Neural crest cell (in vitro differentiated cells): ENCODE measurements at regions not wholly inside any gene's neighbourhood (a gene's known extent, or its start where the extent isn't known, plus 50 kb on each side); places are given as distances from the start of the nearest gene placed in this dataset.

Experiments
- DNase-seq: peaks from one replicate; pipeline ENCODE4 v3.0.0; 2021; ENCODE audit warnings: low read depth, mixed read lengths, low spot score
- H3K27ac Mint-ChIP-seq: one replicate; pipeline ENCODE4 v1.8.0; 2021; ENCODE audit warnings: mild to moderate bottlenecking, mixed read lengths; ENCODE audit not compliant: unreplicated experiment
- H3K27me3 Mint-ChIP-seq: 2 replicates; pipeline ENCODE4 v1.8.0; 2021; ENCODE audit warnings: low read depth, mild to moderate bottlenecking, mixed read lengths
- H3K36me3 Mint-ChIP-seq: 2 replicates; pipeline ENCODE4 v1.8.0; 2021; ENCODE audit warnings: low read depth, mild to moderate bottlenecking, mixed read lengths
- H3K4me1 Mint-ChIP-seq: 2 replicates; pipeline ENCODE4 v1.8.0; 2021; ENCODE audit warnings: mixed read lengths
- H3K4me3 Mint-ChIP-seq: one replicate; pipeline ENCODE4 v1.8.0; 2021; ENCODE audit warnings: mild to moderate bottlenecking, mixed read lengths
- H3K9me3 Mint-ChIP-seq: 2 replicates; pipeline ENCODE4 v1.8.0; 2021; ENCODE audit warnings: mixed read lengths
- CTCF ChIP-seq: fragments of 200-600 bp; sonication (generic); conservative IDR thresholded peaks from 2 replicates; pipeline ENCODE4 v1.5.0; 2021; ENCODE audit warnings: antibody characterized with exemption, mild to moderate bottlenecking

GRCh38 chr4:108317377-108317776 is 148.6 kb upstream of the LEF1 start:
- no peak overlapping the region for H3K27ac Mint-ChIP-seq
- no peak for DNase-seq
- no peaks in the 10 kb centered on the region for H3K9me3 Mint-ChIP-seq
- H3K4me1 Mint-ChIP-seq = no peaks in the 10 kb centered on the region
- H3K4me3 Mint-ChIP-seq = no peak overlapping the region
- no peak for TF ChIP-seq CTCF
- no peaks in the 10 kb centered on the region for H3K27me3 Mint-ChIP-seq
- no peaks in the 10 kb centered on the region for H3K36me3 Mint-ChIP-seq

GRCh38 chr4:108315694-108316093 is 147.0 kb upstream of the LEF1 start:
- H3K4me3 Mint-ChIP-seq = no peak overlapping the region
- no peak for DNase-seq
- no peaks in the 10 kb centered on the region for H3K4me1 Mint-ChIP-seq
- peaks cover 6% of the 10 kb centered on the region for H3K9me3 Mint-ChIP-seq
- no peaks in the 10 kb centered on the region for H3K27me3 Mint-ChIP-seq
- peaks cover 4% of the 10 kb centered on the region for H3K36me3 Mint-ChIP-seq
- no peak for TF ChIP-seq CTCF
- no peak overlapping the region for H3K27ac Mint-ChIP-seq

- Mint-ChIP-seq H3K4me1 (no peaks in the 10 kb centered on the region), H3K27ac (no peak overlapping the region), H3K4me3 (no peak overlapping the region), H3K27me3 (no peaks in the 10 kb centered on the region), H3K9me3 (peaks cover 6% of the 10 kb centered on the region), H3K36me3 (peaks cover 4% of the 10 kb centered on the region)
- DNase-seq = no peak
- no peak for TF ChIP-seq CTCF
Observed at GRCh38 chr4:108314900-108315589, 146.3 kb upstream of the LEF1 start.

GRCh38 chr4:108313546-108314339 is 145.0 kb upstream of the LEF1 start:
- no peaks in the 10 kb centered on the region for H3K27me3 Mint-ChIP-seq
- no peak overlapping the region for H3K27ac Mint-ChIP-seq
- H3K4me3 Mint-ChIP-seq = no peak overlapping the region

GRCh38 chr4:108311313-108311712 is 142.6 kb upstream of the LEF1 start:
- DNase-seq = no peak
- Mint-ChIP-seq H3K36me3 (peaks cover 7% of the 10 kb centered on the region), H3K4me3 (no peak overlapping the region), H3K27ac (no peak overlapping the region), H3K27me3 (no peaks in the 10 kb centered on the region), H3K9me3 (peaks cover 12% of the 10 kb centered on the region), H3K4me1 (no peaks in the 10 kb centered on the region)
- TF ChIP-seq CTCF = no peak

More at GRCh38 chr4:108313546-108314339, 145.0 kb upstream of the LEF1 start:
- no peak for DNase-seq
- no peak for TF ChIP-seq CTCF
- Mint-ChIP-seq H3K4me1 (no peaks in the 10 kb centered on the region), H3K9me3 (peaks cover 10% of the 10 kb centered on the region), H3K36me3 (peaks cover 7% of the 10 kb centered on the region)
